GM12878 (cell line): ENCODE measurements at regions not wholly inside any gene's neighbourhood (a gene's known extent, or its start where the extent isn't known, plus 50 kb on each side); places are given as distances from the start of the nearest gene placed in this dataset.

Experiments used
- ATAC-seq: fragments of 200-7000 bp; cut with Tn5 transposase; 3 replicates; pipeline ENCODE4 v1.9.1; 2020; ENCODE audit warnings: mild to moderate bottlenecking, moderate library complexity
- BruUV-seq: library from RNA; stranded (reverse); fragments of 400-500 nt; replicated peaks from 2 replicates; lab custom pipeline; 2021; lab: Mats Ljungman, UMichigan
- CTCF ChIA-PET: fragments of 300-600 bp; sonication (Branson Sonifier 250); formaldehyde crosslinking; extraction: SDS; loops from one replicate; lab custom pipeline; 2021; ENCODE audit warnings: inconsistent platforms; lab: Yijun Ruan, JAX
- POLR2A ChIA-PET: fragments of 350-600 bp; formaldehyde crosslinking; extraction: SDS; loops from one replicate; lab custom pipeline; 2021; ENCODE audit warnings: inconsistent platforms; lab: Charles Lee
- RAD21 ChIA-PET: fragments of 300-600 bp; sonication (Branson Sonifier 250); formaldehyde crosslinking; loops from one replicate; lab custom pipeline; 2023; ENCODE audit warnings: antibody characterized with exemption; ENCODE audit not compliant: unreplicated experiment; lab: Charles Lee
- SMC1A ChIA-PET: fragments of 300-600 bp; sonication (Branson Sonifier 250); formaldehyde crosslinking; loops from one replicate; lab custom pipeline; 2023; ENCODE audit not compliant: unreplicated experiment, uncharacterized antibody; lab: Charles Lee
- DNase-seq: peaks from one replicate; pipeline ENCODE4 v3.0.0-alpha.2; 2011; ENCODE audit warnings: low read depth, low spot score
- FAIRE-seq: peaks from 3 replicates; lab custom pipeline; 2011; peaks lifted over from hg19 to GRCh38; lab: Jason Lieb, UNC
- H2AFZ ChIP-seq: 2 replicates; pipeline ENCODE4 v1.6.0; 2011; ENCODE audit warnings: low read depth, low read length, control low read depth; ENCODE audit not compliant: control insufficient read depth
- H3K27ac ChIP-seq: 2 replicates; pipeline ENCODE4 v1.5.1; 2011; ENCODE audit warnings: control low read depth; ENCODE audit not compliant: control insufficient read depth, insufficient read depth
- H3K27me3 ChIP-seq, 2 experiments: replicated peaks in 1 of 2; 2 replicates each; pipeline versions ENCODE4 v1.6.0 to v1.6.1; 2011; ENCODE audit warnings: low read length in 1 of 2; ENCODE audit not compliant: control insufficient read depth in 2 of 2, insufficient read depth in 2 of 2
- H3K36me3 ChIP-seq, 2 experiments: 2 replicates each; pipeline ENCODE4 v1.5.1; 2011; ENCODE audit warnings: low read length in 1 of 2; ENCODE audit not compliant: control insufficient read depth in 2 of 2, insufficient read depth in 2 of 2
- H3K4me1 ChIP-seq: 2 replicates; pipeline ENCODE4 v1.6.1; 2011; ENCODE audit warnings: mild to moderate bottlenecking, low read length, moderate library complexity, mixed read lengths; ENCODE audit not compliant: control insufficient read depth, insufficient read depth
- H3K4me2 ChIP-seq: 2 replicates; pipeline ENCODE4 v1.6.0; 2011; ENCODE audit warnings: control low read depth; ENCODE audit not compliant: control insufficient read depth, insufficient read depth
- H3K4me3 ChIP-seq: fragments of 200-600 bp; sonication (generic); 2 replicates; pipeline ENCODE4 v1.5.1; 2016
- H3K79me2 ChIP-seq: 2 replicates; pipeline ENCODE4 v1.6.0; 2011; ENCODE audit warnings: low read length; ENCODE audit not compliant: control insufficient read depth, insufficient read depth
- H3K9ac ChIP-seq: 2 replicates; pipeline ENCODE4 v1.8.0; 2011; ENCODE audit warnings: low read length, control low read depth, mixed read lengths; ENCODE audit not compliant: control insufficient read depth, insufficient read depth
- H3K9me3 ChIP-seq: replicated peaks from 3 replicates; pipeline ENCODE4 v1.5.1; 2011; ENCODE audit warnings: mild to moderate bottlenecking, low read length; ENCODE audit not compliant: control insufficient read depth, insufficient read depth
- H4K20me1 ChIP-seq: 2 replicates; pipeline ENCODE4 v1.6.0; 2011; ENCODE audit not compliant: control insufficient read depth, insufficient read depth
- CHD4 ChIP-seq: fragments of 200-600 bp; sonication (generic); IDR thresholded peaks from 2 replicates; pipeline ENCODE4 v1.6.1; 2016; ENCODE audit warnings: mild to moderate bottlenecking
- CREB1 ChIP-seq: IDR thresholded peaks from 2 replicates; pipeline ENCODE4 v1.6.1; 2012; ENCODE audit warnings: low read depth, mild to moderate bottlenecking, inconsistent platforms
- FOXK2 ChIP-seq: fragments of 450-650 bp; IDR thresholded peaks from 2 replicates; pipeline ENCODE4 v1.6.1; 2017; ENCODE audit warnings: mild to moderate bottlenecking, moderate library complexity
- MEF2B ChIP-seq: fragments of 450-650 bp; IDR thresholded peaks from 2 replicates; pipeline ENCODE4 v1.6.1; 2018; ENCODE audit warnings: mild to moderate bottlenecking, moderate library complexity; ENCODE audit not compliant: partially characterized antibody, poor library complexity, severe bottlenecking
- PML ChIP-seq: IDR thresholded peaks from 2 replicates; pipeline ENCODE4 v1.6.1; 2012; ENCODE audit warnings: low read length, inconsistent platforms
- SIN3A ChIP-seq: IDR thresholded peaks from 2 replicates; pipeline ENCODE4 v1.6.1; 2012; ENCODE audit warnings: low read depth, low read length, improper control_type of control experiment
- ZNF207 ChIP-seq: fragments of 450-650 bp; IDR thresholded peaks from 2 replicates; pipeline ENCODE4 v1.6.1; 2014; ENCODE audit warnings: antibody characterized with exemption, mild to moderate bottlenecking, borderline replicate concordance
- WGBS: methylation state at CpG from one replicate; pipeline ENCODE4 v1.1.6; 2016; ENCODE audit warnings: low lambda C conversion rate; ENCODE audit not compliant: insufficient replicate concordance, insufficient coverage; ENCODE audit errors: missing lambda C conversion rate; 5-methylcytosine and 5-hydroxymethylcytosine counted together
- in situ Hi-C: fragments of 300-500 bp; cut with MboI; formaldehyde crosslinking; loops from 9 replicates; pipeline ENCODE4 v1.14.3; 2018; ENCODE audit warnings: mixed read lengths
- intact Hi-C: fragments of 100-400 bp; cut with micrococcal nuclease; formaldehyde crosslinking; loops from one replicate; pipeline ENCODE4 v1.14.2; 2022; ENCODE audit not compliant: unreplicated experiment
- TF ChIP-seq, protein P1 (sequence below): IDR thresholded peaks from 2 replicates; pipeline ENCODE4 v1.6.1; 2011; ENCODE audit warnings: low read depth, mild to moderate bottlenecking, low read length, moderate library complexity, borderline replicate concordance; ENCODE audit errors: extremely low read depth
- TF ChIP-seq, protein P2 (sequence below): IDR thresholded peaks from 2 replicates; pipeline ENCODE4 v1.6.1; 2011; ENCODE audit warnings: mild to moderate bottlenecking, low read depth, low read length, moderate library complexity; ENCODE audit not compliant: insufficient replicate concordance
- TF ChIP-seq, protein P3 (sequence below): fragments of 450-650 bp; IDR thresholded peaks from 2 replicates; pipeline ENCODE4 v1.6.1; 2017; ENCODE audit warnings: mild to moderate bottlenecking, moderate library complexity
- TF ChIP-seq, protein P4 (sequence below): fragments of 450-650 bp; IDR thresholded peaks from 2 replicates; pipeline ENCODE4 v1.6.1; 2016; ENCODE audit warnings: mild to moderate bottlenecking

DNA sequence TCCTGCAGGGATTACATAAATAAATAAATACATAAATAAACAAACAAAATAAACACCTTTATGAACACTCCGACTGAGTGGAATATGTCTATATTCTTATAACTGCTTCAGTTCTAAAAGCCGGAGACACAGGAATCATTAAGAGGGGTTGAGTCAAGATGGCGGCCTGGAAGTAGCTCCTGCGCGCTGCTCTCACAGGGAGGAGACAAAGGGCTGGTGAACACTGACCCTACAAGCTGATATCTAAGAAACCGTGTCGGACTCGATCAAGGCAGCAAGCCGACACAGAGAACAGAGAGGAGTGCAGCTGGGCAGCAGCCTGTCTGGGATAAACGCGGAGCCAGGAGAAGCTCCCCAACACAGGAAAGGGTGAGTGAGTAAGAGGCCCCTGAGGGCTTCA is 1098.6 kb upstream of the NCAM2 start:
- in situ Hi-C loops (no loop called here), intact Hi-C loops (no loop called here)
- DNase-seq: no peak
- Histone ChIP-seq H3K4me3 (no peak overlapping the region), H3K79me2 (no peaks in the 10 kb centered on the region), H3K36me3 (no peaks in the 10 kb centered on the region), H3K27ac (no peak overlapping the region), H3K27me3 (no peaks in the 10 kb centered on the region), H3K9me3 (no peaks in the 10 kb centered on the region; the same call in 2 of the 3 replicates), H3K4me2 (no peak overlapping the region), H2AFZ (no peak overlapping the region), H3K9ac (no peak overlapping the region), H3K4me1 (no peaks in the 10 kb centered on the region), H4K20me1 (no peaks in the 10 kb centered on the region)
- 69% methylated on average over 5 of the region's 11 CpGs for WGBS
- CTCF ChIA-PET: no interaction called here
- FAIRE-seq: no peak
- SMC1A ChIA-PET: interaction anchor here (0.6 kb wide), 1 partner anchor 40 kb away, joined by 3 read pairs; no protein-coding TSS in a partner anchor
- no peak for TF ChIP-seq ZNF207
- TF ChIP-seq PML: no peak
- TF ChIP-seq CREB1: no peak
- POLR2A ChIA-PET: no interaction called here
- RAD21 ChIA-PET: no interaction called here
- no TSS peak for BruUV-seq
- ATAC-seq: no peak

DNA sequence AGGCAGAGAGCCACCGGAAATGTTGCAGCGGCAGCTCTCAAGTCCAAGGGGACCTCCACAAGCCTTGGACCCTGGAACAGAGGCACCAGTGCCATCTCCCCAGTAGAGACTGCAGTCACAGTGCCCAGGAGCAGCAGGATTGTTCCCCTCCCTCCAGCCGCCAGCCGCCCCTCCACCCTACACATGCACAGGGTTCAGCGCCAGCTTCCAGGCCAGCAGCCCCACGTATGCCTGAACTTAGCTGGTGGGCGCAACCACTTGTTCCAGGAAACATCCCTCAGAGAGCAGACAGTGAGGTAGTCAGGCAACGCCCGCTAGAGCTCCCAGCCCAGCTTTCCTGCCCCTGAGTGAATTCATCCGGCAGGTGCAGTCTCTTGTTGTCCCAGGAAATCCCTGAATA is 1098.1 kb upstream of the NCAM2 start:
- H3K79me2 ChIP-seq: no peaks in the 10 kb centered on the region
- CTCF ChIA-PET: no interaction called here
- no peaks in the 10 kb centered on the region for H3K4me1 ChIP-seq
- no peaks in the 10 kb centered on the region for H3K27me3 ChIP-seq
- H3K9me3 ChIP-seq: no peaks in the 10 kb centered on the region; the same call in 2 of the 3 replicates
- FAIRE-seq (no peak), ATAC-seq (no peak), DNase-seq (no peak)
- H3K9ac ChIP-seq: no peak overlapping the region
- 54% methylated on average over 9 of the region's 10 CpGs for WGBS
- SMC1A ChIA-PET: no interaction called here
- TF ChIP-seq, protein P1, sequence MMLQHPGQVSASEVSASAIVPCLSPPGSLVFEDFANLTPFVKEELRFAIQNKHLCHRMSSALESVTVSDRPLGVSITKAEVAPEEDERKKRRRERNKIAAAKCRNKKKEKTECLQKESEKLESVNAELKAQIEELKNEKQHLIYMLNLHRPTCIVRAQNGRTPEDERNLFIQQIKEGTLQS: no peak
- TF ChIP-seq, protein P2, sequence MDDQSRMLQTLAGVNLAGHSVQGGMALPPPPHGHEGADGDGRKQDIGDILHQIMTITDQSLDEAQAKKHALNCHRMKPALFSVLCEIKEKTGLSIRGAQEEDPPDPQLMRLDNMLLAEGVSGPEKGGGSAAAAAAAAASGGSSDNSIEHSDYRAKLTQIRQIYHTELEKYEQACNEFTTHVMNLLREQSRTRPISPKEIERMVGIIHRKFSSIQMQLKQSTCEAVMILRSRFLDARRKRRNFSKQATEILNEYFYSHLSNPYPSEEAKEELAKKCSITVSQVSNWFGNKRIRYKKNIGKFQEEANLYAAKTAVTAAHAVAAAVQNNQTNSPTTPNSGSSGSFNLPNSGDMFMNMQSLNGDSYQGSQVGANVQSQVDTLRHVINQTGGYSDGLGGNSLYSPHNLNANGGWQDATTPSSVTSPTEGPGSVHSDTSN: no peak
- no peak for TF ChIP-seq SIN3A
- no peak for TF ChIP-seq CHD4
- TF ChIP-seq FOXK2: no peak
- TF ChIP-seq, protein P3, sequence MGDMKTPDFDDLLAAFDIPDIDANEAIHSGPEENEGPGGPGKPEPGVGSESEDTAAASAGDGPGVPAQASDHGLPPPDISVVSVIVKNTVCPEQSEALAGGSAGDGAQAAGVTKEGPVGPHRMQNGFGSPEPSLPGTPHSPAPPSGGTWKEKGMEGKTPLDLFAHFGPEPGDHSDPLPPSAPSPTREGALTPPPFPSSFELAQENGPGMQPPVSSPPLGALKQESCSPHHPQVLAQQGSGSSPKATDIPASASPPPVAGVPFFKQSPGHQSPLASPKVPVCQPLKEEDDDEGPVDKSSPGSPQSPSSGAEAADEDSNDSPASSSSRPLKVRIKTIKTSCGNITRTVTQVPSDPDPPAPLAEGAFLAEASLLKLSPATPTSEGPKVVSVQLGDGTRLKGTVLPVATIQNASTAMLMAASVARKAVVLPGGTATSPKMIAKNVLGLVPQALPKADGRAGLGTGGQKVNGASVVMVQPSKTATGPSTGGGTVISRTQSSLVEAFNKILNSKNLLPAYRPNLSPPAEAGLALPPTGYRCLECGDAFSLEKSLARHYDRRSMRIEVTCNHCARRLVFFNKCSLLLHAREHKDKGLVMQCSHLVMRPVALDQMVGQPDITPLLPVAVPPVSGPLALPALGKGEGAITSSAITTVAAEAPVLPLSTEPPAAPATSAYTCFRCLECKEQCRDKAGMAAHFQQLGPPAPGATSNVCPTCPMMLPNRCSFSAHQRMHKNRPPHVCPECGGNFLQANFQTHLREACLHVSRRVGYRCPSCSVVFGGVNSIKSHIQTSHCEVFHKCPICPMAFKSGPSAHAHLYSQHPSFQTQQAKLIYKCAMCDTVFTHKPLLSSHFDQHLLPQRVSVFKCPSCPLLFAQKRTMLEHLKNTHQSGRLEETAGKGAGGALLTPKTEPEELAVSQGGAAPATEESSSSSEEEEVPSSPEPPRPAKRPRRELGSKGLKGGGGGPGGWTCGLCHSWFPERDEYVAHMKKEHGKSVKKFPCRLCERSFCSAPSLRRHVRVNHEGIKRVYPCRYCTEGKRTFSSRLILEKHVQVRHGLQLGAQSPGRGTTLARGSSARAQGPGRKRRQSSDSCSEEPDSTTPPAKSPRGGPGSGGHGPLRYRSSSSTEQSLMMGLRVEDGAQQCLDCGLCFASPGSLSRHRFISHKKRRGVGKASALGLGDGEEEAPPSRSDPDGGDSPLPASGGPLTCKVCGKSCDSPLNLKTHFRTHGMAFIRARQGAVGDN: no peak
- TF ChIP-seq MEF2B: no peak
- TF ChIP-seq, protein P4, sequence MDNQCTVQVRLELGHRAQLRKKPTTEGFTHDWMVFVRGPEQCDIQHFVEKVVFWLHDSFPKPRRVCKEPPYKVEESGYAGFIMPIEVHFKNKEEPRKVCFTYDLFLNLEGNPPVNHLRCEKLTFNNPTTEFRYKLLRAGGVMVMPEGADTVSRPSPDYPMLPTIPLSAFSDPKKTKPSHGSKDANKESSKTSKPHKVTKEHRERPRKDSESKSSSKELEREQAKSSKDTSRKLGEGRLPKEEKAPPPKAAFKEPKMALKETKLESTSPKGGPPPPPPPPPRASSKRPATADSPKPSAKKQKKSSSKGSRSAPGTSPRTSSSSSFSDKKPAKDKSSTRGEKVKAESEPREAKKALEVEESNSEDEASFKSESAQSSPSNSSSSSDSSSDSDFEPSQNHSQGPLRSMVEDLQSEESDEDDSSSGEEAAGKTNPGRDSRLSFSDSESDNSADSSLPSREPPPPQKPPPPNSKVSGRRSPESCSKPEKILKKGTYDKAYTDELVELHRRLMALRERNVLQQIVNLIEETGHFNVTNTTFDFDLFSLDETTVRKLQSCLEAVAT: no peak
- H3K36me3 ChIP-seq: no peaks in the 10 kb centered on the region
- in situ Hi-C loops (no loop called here), intact Hi-C loops (no loop called here)
- H3K4me2 ChIP-seq: no peak overlapping the region
- no peak overlapping the region for H2AFZ ChIP-seq
- no TSS peak for BruUV-seq
- POLR2A ChIA-PET: no interaction called here
- H3K27ac ChIP-seq: no peak overlapping the region
- RAD21 ChIA-PET: no interaction called here
- H3K4me3 ChIP-seq: no peak overlapping the region
- H4K20me1 ChIP-seq: no peaks in the 10 kb centered on the region
